ENCODE measurements at regions not wholly inside any gene's neighbourhood (a gene's known extent, or its start where the extent isn't known, plus 50 kb on each side); places are given as distances from the start of the nearest gene placed in this dataset.
"Not testable (repeated sequence)": the region's sequence is repeated elsewhere in the genome, so short reads cannot be mapped to it uniquely, and the experiment has no call there.

- no peak for DNase-seq
Observed at GRCh38 chr4:129905256-129905655, 809.3 kb downstream of the C4orf33 start.

- no peak for DNase-seq
Observed at GRCh38 chr4:129908117-129908516, 812.2 kb downstream of the C4orf33 start.

- DNase-seq: no peak
Observed at GRCh38 chr4:129916991-129917390, 821.0 kb downstream of the C4orf33 start.

GRCh38 chr4:129917651-129918050 lies 821.7 kb downstream of the C4orf33 start:
- no peak for DNase-seq

GRCh38 chr4:129926936-129927335 lies 831.0 kb downstream of the C4orf33 start:
- DNase-seq: no peak

GRCh38 chr4:129929052-129929451 lies 833.1 kb downstream of the C4orf33 start:
- no peak for DNase-seq

GRCh38 chr4:129929984-129930383 lies 834.0 kb downstream of the C4orf33 start:
- DNase-seq: no peak

- DNase-seq: no peak
Observed at GRCh38 chr4:129950217-129950616, 854.3 kb downstream of the C4orf33 start.

- DNase-seq: no peak
Observed at GRCh38 chr4:129966175-129966574, 870.2 kb downstream of the C4orf33 start.

GRCh38 chr4:129968366-129968765 lies 872.4 kb downstream of the C4orf33 start:
- no peak for DNase-seq

GRCh38 chr4:129968778-129969177 lies 872.8 kb downstream of the C4orf33 start:
- DNase-seq: no peak

- DNase-seq: no peak
Observed at GRCh38 chr4:129970801-129971200, 874.8 kb downstream of the C4orf33 start.

- no peak for DNase-seq
Observed at GRCh38 chr4:129971419-129971818, 875.5 kb downstream of the C4orf33 start.

GRCh38 chr4:129972257-129972656 lies 876.3 kb downstream of the C4orf33 start:
- DNase-seq: no peak

GRCh38 chr4:129974730-129975129 lies 878.8 kb downstream of the C4orf33 start:
- no peak for DNase-seq

- no peak for DNase-seq
Observed at GRCh38 chr4:129978315-129978714, 882.4 kb downstream of the C4orf33 start.

GRCh38 chr4:129988957-129989356 lies 893.0 kb downstream of the C4orf33 start:
- DNase-seq: no peak

GRCh38 chr4:129994715-129995114 lies 898.8 kb downstream of the C4orf33 start:
- no peak for DNase-seq

- no peak for DNase-seq
Observed at GRCh38 chr4:129998436-129999150, 902.6 kb downstream of the C4orf33 start.

GRCh38 chr4:129999156-129999555 lies 903.2 kb downstream of the C4orf33 start:
- DNase-seq: no peak

- DNase-seq: no peak
Observed at GRCh38 chr4:130008461-130008860, 912.5 kb downstream of the C4orf33 start.

GRCh38 chr4:130012806-130013205 lies 916.9 kb downstream of the C4orf33 start:
- DNase-seq: not testable (repeated sequence)

GRCh38 chr4:130021706-130022105 lies 925.8 kb downstream of the C4orf33 start:
- DNase-seq: no peak

GRCh38 chr4:130023088-130023487 lies 927.1 kb downstream of the C4orf33 start:
- DNase-seq: no peak

- no peak for DNase-seq
Observed at GRCh38 chr4:130025701-130026100, 929.7 kb downstream of the C4orf33 start.

Data from activated CD4-positive, alpha-beta T cell treated with anti-CD3 and anti-CD28 coated beads, Interleukin-2, amount 50 U/mL, for 16 hours (primary cell).